HL-60 (cell line): ENCODE measurements at regions not wholly inside any gene's neighbourhood (a gene's known extent, or its start where the extent isn't known, plus 50 kb on each side); places are given as distances from the start of the nearest gene placed in this dataset.

ENCODE experiments used
- CTCF ChIP-seq: IDR thresholded peaks from one replicate; pipeline ENCODE4 v1.5.1; 2011; ENCODE audit warnings: low read length, control low read depth, inconsistent platforms; ENCODE audit not compliant: insufficient read depth
- GABPA ChIP-seq: IDR thresholded peaks from 2 replicates; pipeline ENCODE4 v1.6.1; 2012; ENCODE audit warnings: low read depth
- POLR2AphosphoS5 ChIP-seq: IDR thresholded peaks from 2 replicates; pipeline ENCODE4 v1.6.1; 2012; ENCODE audit warnings: low read depth
- REST ChIP-seq: IDR thresholded peaks from 2 replicates; pipeline ENCODE4 v1.6.1; 2012; ENCODE audit warnings: low read depth; ENCODE audit not compliant: insufficient replicate concordance
- SPI1 ChIP-seq: IDR thresholded peaks from 2 replicates; pipeline ENCODE4 v1.6.1; 2012; ENCODE audit warnings: low read depth, mild to moderate bottlenecking, borderline replicate concordance

GRCh38 chr2:23220513-23221094 lies 164.4 kb upstream of the KLHL29 start:
- TF ChIP-seq CTCF = no peak
- TF ChIP-seq REST = no peak
- no peak for TF ChIP-seq POLR2AphosphoS5
- TF ChIP-seq SPI1 = no peak
- TF ChIP-seq GABPA = no peak
